Gastrocnemius medialis (tissue), 4 donors: ENCODE measurements at regions not wholly inside any gene's neighbourhood (a gene's known extent, or its start where the extent isn't known, plus 50 kb on each side); places are given as distances from the start of the nearest gene placed in this dataset.

Source experiments
- POLR2A ChIP-seq, 2 donors: fragments of 450-650 bp; IDR thresholded peaks; one replicate each; pipeline ENCODE4 v1.6.1; 2017; ENCODE audit warnings: antibody characterized with exemption in 2 of 2, mild to moderate bottlenecking in 2 of 2, moderate library complexity in 2 of 2
- TF ChIP-seq, protein P1 (sequence below), 5 experiments: fragments of 450-650 bp in 3 of 5; fragments of 200-600 bp in 2 of 5; sonication (generic) in 2 of 5; IDR thresholded peaks in 4 of 5; conservative IDR thresholded peaks in 1 of 5; 1 replicate in 4 of 5; 2 replicates in 1 of 5; pipeline ENCODE4 v1.5.1; 2016 to 2019; ENCODE audit warnings: antibody characterized with exemption in 5 of 5, mild to moderate bottlenecking in 3 of 5, moderate library complexity in 3 of 5

- TF ChIP-seq, protein P1, sequence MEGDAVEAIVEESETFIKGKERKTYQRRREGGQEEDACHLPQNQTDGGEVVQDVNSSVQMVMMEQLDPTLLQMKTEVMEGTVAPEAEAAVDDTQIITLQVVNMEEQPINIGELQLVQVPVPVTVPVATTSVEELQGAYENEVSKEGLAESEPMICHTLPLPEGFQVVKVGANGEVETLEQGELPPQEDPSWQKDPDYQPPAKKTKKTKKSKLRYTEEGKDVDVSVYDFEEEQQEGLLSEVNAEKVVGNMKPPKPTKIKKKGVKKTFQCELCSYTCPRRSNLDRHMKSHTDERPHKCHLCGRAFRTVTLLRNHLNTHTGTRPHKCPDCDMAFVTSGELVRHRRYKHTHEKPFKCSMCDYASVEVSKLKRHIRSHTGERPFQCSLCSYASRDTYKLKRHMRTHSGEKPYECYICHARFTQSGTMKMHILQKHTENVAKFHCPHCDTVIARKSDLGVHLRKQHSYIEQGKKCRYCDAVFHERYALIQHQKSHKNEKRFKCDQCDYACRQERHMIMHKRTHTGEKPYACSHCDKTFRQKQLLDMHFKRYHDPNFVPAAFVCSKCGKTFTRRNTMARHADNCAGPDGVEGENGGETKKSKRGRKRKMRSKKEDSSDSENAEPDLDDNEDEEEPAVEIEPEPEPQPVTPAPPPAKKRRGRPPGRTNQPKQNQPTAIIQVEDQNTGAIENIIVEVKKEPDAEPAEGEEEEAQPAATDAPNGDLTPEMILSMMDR (IDR thresholded peaks at IDR 0.05 in 4 of 5, conservative IDR thresholded peaks at IDR 0.05 in 1 of 5): no peak
- no peak for TF ChIP-seq POLR2A (IDR thresholded peaks at IDR 0.05)
These were observed 571.2 kb downstream of the ADCYAP1 start for GRCh38 chr18:1475867-1476266.
